Thyroid gland (tissue), 4 donors: ENCODE measurements at regions not wholly inside any gene's neighbourhood (a gene's known extent, or its start where the extent isn't known, plus 50 kb on each side); places are given as distances from the start of the nearest gene placed in this dataset.
A peak's percentile ranks its signal among the peaks of the same experiment; 100 is the strongest.

ENCODE experiments used
- DNase-seq, 2 donors: peaks; one replicate each; pipeline ENCODE4 v3.0.0-alpha.2; 2019
- H3K27ac ChIP-seq, 3 donors: fragments of 200-600 bp; sonication (generic); 1 replicate in 2 of 3; 2 replicates in 1 of 3; pipeline ENCODE4 v1.5.1; 2016 to 2019; ENCODE audit warnings: mild to moderate bottlenecking in 1 of 3, moderate library complexity in 1 of 3
- H3K27me3 ChIP-seq: fragments of 200-600 bp; sonication (generic); one replicate; pipeline ENCODE4 v1.5.1; 2019
- H3K36me3 ChIP-seq, 2 donors: fragments of 200-600 bp; sonication (generic); one replicate each; pipeline ENCODE4 v1.5.1; 2016 to 2019
- H3K4me1 ChIP-seq, 2 donors: fragments of 200-600 bp; sonication (generic); one replicate each; pipeline ENCODE4 v1.5.1; 2017 to 2019
- H3K4me3 ChIP-seq, 3 donors: fragments of 200-600 bp; sonication (generic); replicated peaks in 1 of 3; 1 replicate in 2 of 3; 2 replicates in 1 of 3; pipeline ENCODE4 v1.5.1; 2016; ENCODE audit warnings: mild to moderate bottlenecking in 1 of 3
- H3K9me3 ChIP-seq: fragments of 200-600 bp; sonication (generic); one replicate; pipeline ENCODE4 v1.5.1; 2017
- CTCF ChIP-seq, 6 experiments: fragments of 200-600 bp in 3 of 6; fragments of 450-650 bp in 3 of 6; sonication (generic) in 3 of 6; IDR thresholded peaks; one replicate each; pipeline ENCODE4 v1.5.1; 2016 to 2019; ENCODE audit warnings: antibody characterized with exemption in 6 of 6, mild to moderate bottlenecking in 2 of 6, inconsistent platforms in 1 of 6, moderate library complexity in 1 of 6
- POLR2A ChIP-seq, 2 donors: fragments of 450-650 bp; IDR thresholded peaks; one replicate each; pipeline ENCODE4 v1.6.1; 2017; ENCODE audit warnings: antibody characterized with exemption in 2 of 2, mild to moderate bottlenecking in 2 of 2, moderate library complexity in 1 of 2
- WGBS, 2 donors: methylation state at CpG; one replicate each; pipeline ENCODE4 v1.1.5; 2017; 5-methylcytosine and 5-hydroxymethylcytosine counted together
- intact Hi-C: fragments of 100-400 bp; cut with DNase I; formaldehyde crosslinking; loops from one replicate; pipeline ENCODE4 v1.15.1; 2023

- intact Hi-C loops = loop anchor here (10.0 kb wide), 1 partner anchor 55 kb away; no protein-coding TSS in a partner anchor
Observed at GRCh38 chrX:117010243-117010642, 547.5 kb upstream of the CT83 start.

GRCh38 chrX:117002981-117003380 lies 540.2 kb upstream of the CT83 start:
- H3K9me3 ChIP-seq = no peaks in the 10 kb centered on the region
- no peak overlapping the region for H3K27ac ChIP-seq
- H3K27me3 ChIP-seq = no peaks in the 10 kb centered on the region
- no peaks in the 10 kb centered on the region for H3K36me3 ChIP-seq
- H3K4me1 ChIP-seq = no peaks in the 10 kb centered on the region
- intact Hi-C loops = no loop called here
- 49 to 55% methylated on average over 3 of the region's 3 CpGs for WGBS, 2 donors
- no peak overlapping the region for H3K4me3 ChIP-seq
- DNase-seq = no peak
- TF ChIP-seq CTCF (IDR thresholded peaks at IDR 0.05) (no peak), POLR2A (IDR thresholded peaks at IDR 0.05) (no peak)

More at GRCh38 chrX:117010243-117010642, 547.5 kb upstream of the CT83 start:
- no peak for DNase-seq
- H3K36me3 ChIP-seq = no peaks in the 10 kb centered on the region
- no peaks in the 10 kb centered on the region for H3K9me3 ChIP-seq
- H3K27ac ChIP-seq = no peak overlapping the region
- TF ChIP-seq CTCF (IDR thresholded peaks at IDR 0.05) (no peak), POLR2A (IDR thresholded peaks at IDR 0.05) (no peak)
- H3K4me1 ChIP-seq = no peaks in the 10 kb centered on the region
- no peak overlapping the region for H3K4me3 ChIP-seq
- H3K27me3 ChIP-seq = no peaks in the 10 kb centered on the region

GRCh38 chrX:116975517-116975916 lies 512.7 kb upstream of the CT83 start:
- DNase-seq = no peak
- TF ChIP-seq CTCF (IDR thresholded peaks at IDR 0.05) (no peak), POLR2A (IDR thresholded peaks at IDR 0.05) (no peak)
- no peaks in the 10 kb centered on the region for H3K36me3 ChIP-seq
- H3K9me3 ChIP-seq = no peaks in the 10 kb centered on the region
- H3K27ac ChIP-seq = no peak overlapping the region
- no peaks in the 10 kb centered on the region for H3K4me1 ChIP-seq
- H3K27me3 ChIP-seq = no peaks in the 10 kb centered on the region
- H3K4me3 ChIP-seq = no peak overlapping the region
- intact Hi-C loops = no loop called here

GRCh38 chrX:116972362-116972761 lies 509.6 kb upstream of the CT83 start:
- TF ChIP-seq POLR2A (IDR thresholded peaks at IDR 0.05) (no peak), CTCF (IDR thresholded peaks at IDR 0.05) (no peak)
- no peak for DNase-seq
- Histone ChIP-seq H3K27me3 (no peaks in the 10 kb centered on the region), H3K9me3 (no peaks in the 10 kb centered on the region), H3K36me3 (no peaks in the 10 kb centered on the region), H3K4me1 (no peaks in the 10 kb centered on the region), H3K27ac (no peak overlapping the region), H3K4me3 (no peak overlapping the region)
- 64 to 73% methylated on average over 2 of the region's 2 CpGs for WGBS, 2 donors
- intact Hi-C loops = no loop called here

GRCh38 chrX:116961872-116962582 lies 499.3 kb upstream of the CT83 start:
- Histone ChIP-seq H3K27ac (no peak overlapping the region), H3K9me3 (no peaks in the 10 kb centered on the region), H3K4me1 (no peaks in the 10 kb centered on the region), H3K4me3 (no peak overlapping the region), H3K36me3 (no peaks in the 10 kb centered on the region), H3K27me3 (no peaks in the 10 kb centered on the region)
- intact Hi-C loops = no loop called here
- 9 to 16% methylated on average over 5 to 7 of the region's 7 CpGs for WGBS, 2 donors
- TF ChIP-seq POLR2A (IDR thresholded peaks at IDR 0.05) (no peak), CTCF (IDR thresholded peaks at IDR 0.05) (peak in 2 of 6 experiments; percentile 24 to 25)
- DNase-seq = no peak
